ENCODE measurements at regions not wholly inside any gene's neighbourhood (a gene's known extent, or its start where the extent isn't known, plus 50 kb on each side); places are given as distances from the start of the nearest gene placed in this dataset.

DNA sequence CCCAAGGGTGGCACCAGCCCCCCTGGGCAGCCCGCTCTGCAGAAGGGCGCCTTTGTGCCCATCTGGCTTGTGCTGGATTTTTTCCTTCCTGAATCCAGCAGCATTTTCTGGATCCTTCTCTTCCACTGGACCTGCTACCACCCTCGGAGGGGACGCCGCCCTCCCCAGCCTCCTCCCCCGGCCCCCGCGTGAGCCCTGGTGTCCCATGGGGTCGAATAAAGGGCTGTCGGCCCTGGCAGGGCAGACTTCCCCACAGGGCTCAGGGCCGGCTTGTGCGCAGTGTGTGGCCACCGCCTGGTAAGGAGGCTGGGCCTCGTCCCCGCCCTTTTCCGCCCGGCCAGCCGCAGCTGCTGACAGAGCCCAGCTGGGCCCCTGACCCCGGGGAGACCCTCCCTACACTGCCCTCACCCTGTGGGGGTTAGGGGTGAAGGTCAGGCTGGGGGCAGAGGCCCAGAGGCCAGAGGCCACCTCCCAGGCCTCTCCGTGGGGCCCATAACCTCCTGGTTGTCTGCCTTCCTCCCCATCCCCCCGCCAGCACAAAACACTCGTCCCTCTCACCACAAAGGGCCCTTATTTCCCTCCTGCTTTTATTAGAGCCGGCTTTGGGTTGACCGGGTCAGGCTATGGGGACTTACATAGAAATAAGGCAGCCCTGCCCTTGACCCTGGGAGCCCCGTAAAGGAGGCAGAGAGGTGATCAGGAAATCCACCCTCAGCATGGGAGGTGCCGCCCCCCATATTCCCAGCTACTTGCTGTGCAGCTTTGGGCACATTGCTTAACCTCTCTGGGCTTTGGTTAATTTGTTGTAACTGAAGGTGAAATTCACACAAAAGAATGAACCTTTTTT lies 179.3 kb upstream of the CIBAR2 start:
- no peak for TF ChIP-seq TCF7L2 (IDR thresholded peaks at IDR 0.05; ENCODE audit: low read depth, low read length)
- TF ChIP-seq, protein P1, sequence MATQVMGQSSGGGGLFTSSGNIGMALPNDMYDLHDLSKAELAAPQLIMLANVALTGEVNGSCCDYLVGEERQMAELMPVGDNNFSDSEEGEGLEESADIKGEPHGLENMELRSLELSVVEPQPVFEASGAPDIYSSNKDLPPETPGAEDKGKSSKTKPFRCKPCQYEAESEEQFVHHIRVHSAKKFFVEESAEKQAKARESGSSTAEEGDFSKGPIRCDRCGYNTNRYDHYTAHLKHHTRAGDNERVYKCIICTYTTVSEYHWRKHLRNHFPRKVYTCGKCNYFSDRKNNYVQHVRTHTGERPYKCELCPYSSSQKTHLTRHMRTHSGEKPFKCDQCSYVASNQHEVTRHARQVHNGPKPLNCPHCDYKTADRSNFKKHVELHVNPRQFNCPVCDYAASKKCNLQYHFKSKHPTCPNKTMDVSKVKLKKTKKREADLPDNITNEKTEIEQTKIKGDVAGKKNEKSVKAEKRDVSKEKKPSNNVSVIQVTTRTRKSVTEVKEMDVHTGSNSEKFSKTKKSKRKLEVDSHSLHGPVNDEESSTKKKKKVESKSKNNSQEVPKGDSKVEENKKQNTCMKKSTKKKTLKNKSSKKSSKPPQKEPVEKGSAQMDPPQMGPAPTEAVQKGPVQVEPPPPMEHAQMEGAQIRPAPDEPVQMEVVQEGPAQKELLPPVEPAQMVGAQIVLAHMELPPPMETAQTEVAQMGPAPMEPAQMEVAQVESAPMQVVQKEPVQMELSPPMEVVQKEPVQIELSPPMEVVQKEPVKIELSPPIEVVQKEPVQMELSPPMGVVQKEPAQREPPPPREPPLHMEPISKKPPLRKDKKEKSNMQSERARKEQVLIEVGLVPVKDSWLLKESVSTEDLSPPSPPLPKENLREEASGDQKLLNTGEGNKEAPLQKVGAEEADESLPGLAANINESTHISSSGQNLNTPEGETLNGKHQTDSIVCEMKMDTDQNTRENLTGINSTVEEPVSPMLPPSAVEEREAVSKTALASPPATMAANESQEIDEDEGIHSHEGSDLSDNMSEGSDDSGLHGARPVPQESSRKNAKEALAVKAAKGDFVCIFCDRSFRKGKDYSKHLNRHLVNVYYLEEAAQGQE (IDR thresholded peaks at IDR 0.05; ENCODE audit: insufficient read depth in 1 of 2, low read depth in 2 of 2, low read length in 1 of 2), result no peak
- no peak for TF ChIP-seq POLR2AphosphoS5 (IDR thresholded peaks at IDR 0.05; ENCODE audit: low read depth, low read length)
- TF ChIP-seq, protein P2, sequence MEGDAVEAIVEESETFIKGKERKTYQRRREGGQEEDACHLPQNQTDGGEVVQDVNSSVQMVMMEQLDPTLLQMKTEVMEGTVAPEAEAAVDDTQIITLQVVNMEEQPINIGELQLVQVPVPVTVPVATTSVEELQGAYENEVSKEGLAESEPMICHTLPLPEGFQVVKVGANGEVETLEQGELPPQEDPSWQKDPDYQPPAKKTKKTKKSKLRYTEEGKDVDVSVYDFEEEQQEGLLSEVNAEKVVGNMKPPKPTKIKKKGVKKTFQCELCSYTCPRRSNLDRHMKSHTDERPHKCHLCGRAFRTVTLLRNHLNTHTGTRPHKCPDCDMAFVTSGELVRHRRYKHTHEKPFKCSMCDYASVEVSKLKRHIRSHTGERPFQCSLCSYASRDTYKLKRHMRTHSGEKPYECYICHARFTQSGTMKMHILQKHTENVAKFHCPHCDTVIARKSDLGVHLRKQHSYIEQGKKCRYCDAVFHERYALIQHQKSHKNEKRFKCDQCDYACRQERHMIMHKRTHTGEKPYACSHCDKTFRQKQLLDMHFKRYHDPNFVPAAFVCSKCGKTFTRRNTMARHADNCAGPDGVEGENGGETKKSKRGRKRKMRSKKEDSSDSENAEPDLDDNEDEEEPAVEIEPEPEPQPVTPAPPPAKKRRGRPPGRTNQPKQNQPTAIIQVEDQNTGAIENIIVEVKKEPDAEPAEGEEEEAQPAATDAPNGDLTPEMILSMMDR (IDR thresholded peaks at IDR 0.05), result no peak
- no peak for TF ChIP-seq SIN3A (IDR thresholded peaks at IDR 0.05; ENCODE audit: borderline replicate concordance, insufficient read depth, low read depth, low read length)

DNA sequence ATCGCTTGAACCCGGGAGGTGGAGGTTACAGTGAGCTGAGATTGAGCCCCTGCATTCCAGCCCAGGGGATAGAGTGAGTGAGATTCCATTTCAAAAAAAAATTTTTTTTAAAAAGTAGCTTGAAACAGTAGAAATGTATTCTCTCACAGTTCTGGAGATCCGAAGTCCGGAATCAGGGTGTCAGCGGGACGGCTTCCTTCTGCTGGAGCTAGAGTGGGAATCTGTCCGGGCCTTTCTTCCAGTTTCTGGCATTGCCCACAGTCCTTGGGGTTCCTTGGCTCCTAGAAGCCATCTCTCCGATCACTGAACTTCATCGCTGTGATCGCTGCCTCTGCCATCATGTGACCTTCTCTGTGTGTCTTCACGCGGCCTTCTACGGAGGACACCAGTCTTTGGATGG lies 181.2 kb upstream of the CIBAR2 start:
- Histone ChIP-seq H3K9me3 (ENCODE audit: control insufficient read depth, insufficient read depth, low read depth, low read length) (no peaks in the 10 kb centered on the region), H3K27ac (ENCODE audit: low read length) (no peak overlapping the region), H3K36me3 (ENCODE audit: control insufficient read depth, insufficient read depth, low read length) (no peaks in the 10 kb centered on the region), H3K4me3 (ENCODE audit: low read depth in 2 of 2, low read length in 2 of 2) (no peak overlapping the region), H3K27me3 (ENCODE audit: control insufficient read depth, insufficient read depth, low read length) (no peaks in the 10 kb centered on the region), H3K4me1 (ENCODE audit: control insufficient read depth, insufficient read depth, low read length) (peaks cover 36% of the 10 kb centered on the region)
- CTCF ChIA-PET, result no interaction called here
- ATAC-seq (no peak), DNase-seq (ENCODE audit: low read depth, low spot score) (no peak)
- TF ChIP-seq POLR2AphosphoS5 (IDR thresholded peaks at IDR 0.05; ENCODE audit: low read depth, low read length) (no peak), TCF7L2 (IDR thresholded peaks at IDR 0.05; ENCODE audit: low read depth, low read length) (no peak), SIN3A (IDR thresholded peaks at IDR 0.05; ENCODE audit: borderline replicate concordance, insufficient read depth, low read depth, low read length) (no peak)
- TF ChIP-seq, protein P2 (IDR thresholded peaks at IDR 0.05), result no peak
- TF ChIP-seq, protein P1 (IDR thresholded peaks at IDR 0.05; ENCODE audit: insufficient read depth in 1 of 2, low read depth in 2 of 2, low read length in 1 of 2), result no peak
- in situ Hi-C loops (cut with HindIII; ENCODE audit: low pct_unique_long_range_greater_than_20kb, low sequenced_read_pairs), result no loop called here
- intact Hi-C loops (cut with micrococcal nuclease; ENCODE audit: unreplicated experiment), result no loop called here
- POLR2A ChIA-PET, result no interaction called here
- no TSS peak for BruUV-seq (replicated peaks)

More for the DNA sequence above, 179.3 kb upstream of the CIBAR2 start:
- ChIA-PET CTCF (interaction anchor here (0.6 to 0.7 kb wide), 4 partner anchors 9 to 217 kb away, joined by 3 to 9 read pairs (median 5); no protein-coding TSS in a partner anchor), POLR2A (no interaction called here)
- DNase-seq (ENCODE audit: low read depth, low spot score), result no peak
- no TSS peak for BruUV-seq (replicated peaks)
- Histone ChIP-seq H3K36me3 (ENCODE audit: control insufficient read depth, insufficient read depth, low read length) (no peaks in the 10 kb centered on the region), H3K4me3 (ENCODE audit: low read depth in 2 of 2, low read length in 2 of 2) (no peak overlapping the region), H3K9me3 (ENCODE audit: control insufficient read depth, insufficient read depth, low read depth, low read length) (no peaks in the 10 kb centered on the region), H3K27ac (ENCODE audit: low read length) (peak overlapping the region; percentile 76), H3K4me1 (ENCODE audit: control insufficient read depth, insufficient read depth, low read length) (peaks cover 34% of the 10 kb centered on the region), H3K27me3 (ENCODE audit: control insufficient read depth, insufficient read depth, low read length) (no peaks in the 10 kb centered on the region)
- peak; percentile 77 for ATAC-seq
- in situ Hi-C loops (cut with HindIII; ENCODE audit: low pct_unique_long_range_greater_than_20kb, low sequenced_read_pairs), result no loop called here
- intact Hi-C loops (cut with micrococcal nuclease; ENCODE audit: unreplicated experiment), result no loop called here
